H1 (cell line): ENCODE measurements at regions not wholly inside any gene's neighbourhood (a gene's known extent, or its start where the extent isn't known, plus 50 kb on each side); places are given as distances from the start of the nearest gene placed in this dataset.

Experiments
- CREB1 ChIP-seq: IDR thresholded peaks from 2 replicates; pipeline ENCODE4 v1.6.1; 2012; ENCODE audit warnings: inconsistent platforms
- GTF2F1 ChIP-seq: IDR thresholded peaks from 2 replicates; pipeline ENCODE4 v1.6.1; 2012; ENCODE audit warnings: low read depth, low read length, improper control_type of control experiment, borderline replicate concordance
- TF ChIP-seq, protein P1 (sequence below): IDR thresholded peaks from 2 replicates; pipeline ENCODE4 v1.6.1; 2011; ENCODE audit warnings: low read depth, mild to moderate bottlenecking, low read length; ENCODE audit not compliant: insufficient read depth

DNA sequence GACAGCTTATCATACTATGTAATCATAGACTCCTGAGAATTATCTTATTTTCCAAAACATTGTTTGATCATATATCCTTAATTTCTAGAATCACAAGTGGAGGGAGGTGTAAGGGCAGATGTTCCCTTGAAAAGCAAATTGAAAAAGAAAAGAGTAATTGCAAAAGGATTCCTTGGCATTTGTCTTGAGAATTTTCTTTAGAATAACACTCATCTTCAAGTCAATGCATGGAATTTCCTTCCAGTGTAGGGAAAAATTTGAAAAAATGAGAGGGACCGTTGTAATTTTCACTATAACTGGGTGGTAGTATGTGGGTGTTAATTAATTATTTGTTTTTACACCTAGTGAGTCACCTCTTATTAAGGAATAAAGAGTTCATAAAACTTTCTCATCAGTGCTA is 724.6 kb upstream of the ADAMTS5 start (continued):
- TF ChIP-seq, protein P1, sequence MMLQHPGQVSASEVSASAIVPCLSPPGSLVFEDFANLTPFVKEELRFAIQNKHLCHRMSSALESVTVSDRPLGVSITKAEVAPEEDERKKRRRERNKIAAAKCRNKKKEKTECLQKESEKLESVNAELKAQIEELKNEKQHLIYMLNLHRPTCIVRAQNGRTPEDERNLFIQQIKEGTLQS = no peak
- TF ChIP-seq CREB1 (no peak), GTF2F1 (no peak)
- TF ChIP-seq, all 59 proteins: peak for 0
